ENCODE measurements at regions not wholly inside any gene's neighbourhood (a gene's known extent, or its start where the extent isn't known, plus 50 kb on each side); places are given as distances from the start of the nearest gene placed in this dataset.

DNA sequence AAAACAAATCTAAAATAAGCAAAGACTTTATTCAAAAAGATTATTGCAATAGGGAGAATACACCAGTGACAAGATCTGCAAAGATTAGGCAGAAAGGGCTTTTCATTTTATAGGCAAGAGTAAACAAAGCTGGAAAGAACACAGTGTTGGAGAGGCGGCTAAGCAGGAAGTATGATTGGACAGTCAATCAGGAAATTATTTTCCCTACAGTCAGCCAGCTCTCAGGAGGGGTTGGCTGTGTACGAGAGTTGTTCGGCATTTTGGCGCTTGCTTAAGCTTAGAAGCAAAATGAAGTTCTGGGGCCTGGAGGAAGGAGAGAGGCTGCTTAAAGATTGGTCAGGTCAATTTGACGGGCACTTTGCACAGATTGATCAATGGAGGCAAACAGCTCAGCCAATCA, 1030.5 kb downstream of the TLE4 start:
- H3K4me3 Mint-ChIP-seq = no peak overlapping the region
- H3K27ac Mint-ChIP-seq = no peak overlapping the region
- no peak for ATAC-seq
- H3K36me3 Mint-ChIP-seq = no peaks in the 10 kb centered on the region
- H3K9me3 Mint-ChIP-seq = peaks cover 11% of the 10 kb centered on the region
- no peak for DNase-seq (ENCODE audit: low spot score in 2 of 2)
- H3K4me1 Mint-ChIP-seq = no peaks in the 10 kb centered on the region

DNA sequence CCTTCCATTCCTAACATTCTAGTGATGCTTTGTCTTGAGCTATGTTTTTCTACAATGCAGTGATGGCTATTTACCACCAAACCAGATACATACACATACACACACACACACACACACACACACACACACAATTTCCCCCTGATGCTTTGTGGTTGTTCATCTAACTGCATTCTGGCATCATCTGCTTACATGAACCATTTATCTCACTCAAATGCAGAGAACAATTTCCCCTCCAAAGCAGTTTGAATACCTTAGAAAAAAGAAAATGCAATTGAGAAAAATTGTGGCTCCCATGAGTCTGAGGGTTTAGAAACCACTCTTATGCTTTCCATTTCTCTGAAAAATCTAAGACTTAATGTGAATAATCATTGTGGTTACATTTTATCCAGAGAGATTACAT, 1024.8 kb downstream of the TLE4 start:
- H3K9me3 Mint-ChIP-seq = peaks cover 12% of the 10 kb centered on the region
- ATAC-seq (no peak), DNase-seq (ENCODE audit: low spot score in 2 of 2) (no peak)
- H3K27ac Mint-ChIP-seq = no peak overlapping the region
- no peaks in the 10 kb centered on the region for H3K36me3 Mint-ChIP-seq
- H3K4me1 Mint-ChIP-seq = no peaks in the 10 kb centered on the region
- no peak overlapping the region for H3K4me3 Mint-ChIP-seq

DNA sequence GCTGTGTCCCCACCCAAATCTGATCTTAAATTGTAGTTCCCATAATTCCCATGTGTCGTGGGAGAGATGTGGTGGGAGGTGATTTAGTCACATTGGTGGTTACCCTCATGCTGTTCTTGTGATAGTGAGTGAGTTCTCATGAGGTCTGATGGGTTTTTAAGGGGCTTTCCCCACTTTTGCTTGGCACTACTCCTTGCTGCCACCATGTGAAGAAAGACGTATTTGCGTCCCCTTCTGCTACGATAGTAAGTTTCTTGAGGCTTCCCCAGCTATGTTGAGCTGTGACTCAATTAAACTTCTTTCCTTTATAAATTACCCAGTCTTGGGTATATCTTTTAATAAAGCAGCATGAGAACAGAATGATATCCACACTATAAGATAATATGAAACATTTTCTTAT, 1023.4 kb downstream of the TLE4 start:
- Mint-ChIP-seq H3K9me3 (peaks cover 15% of the 10 kb centered on the region), H3K4me1 (no peaks in the 10 kb centered on the region), H3K4me3 (no peak overlapping the region), H3K36me3 (no peaks in the 10 kb centered on the region), H3K27ac (no peak overlapping the region)
- no peak for DNase-seq (ENCODE audit: low spot score in 2 of 2)
- no peak for ATAC-seq

DNA sequence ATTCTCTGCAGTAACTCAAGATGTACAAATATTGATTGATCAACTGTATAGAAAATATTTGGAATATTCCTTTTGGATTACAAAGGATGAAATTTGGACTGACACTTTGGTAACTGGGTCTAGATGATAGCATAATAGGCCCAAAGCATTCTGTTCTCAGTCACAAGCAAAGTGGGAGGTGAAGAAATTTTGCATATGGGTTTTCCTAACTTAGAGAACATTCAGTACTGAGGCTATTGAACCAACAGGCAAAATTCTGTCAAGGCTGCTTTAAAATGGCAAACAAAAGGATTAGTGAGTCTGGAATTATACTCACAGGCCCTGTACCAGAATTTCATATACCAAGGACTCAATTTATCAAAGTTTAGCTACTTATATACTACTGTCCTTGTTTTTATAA, 1020.6 kb downstream of the TLE4 start:
- DNase-seq (ENCODE audit: low spot score in 2 of 2) (no peak), ATAC-seq (no peak)
- H3K27ac Mint-ChIP-seq = no peak overlapping the region
- H3K36me3 Mint-ChIP-seq = no peaks in the 10 kb centered on the region
- no peak overlapping the region for H3K4me3 Mint-ChIP-seq
- H3K9me3 Mint-ChIP-seq = peaks cover 8% of the 10 kb centered on the region
- H3K4me1 Mint-ChIP-seq = no peaks in the 10 kb centered on the region

DNA sequence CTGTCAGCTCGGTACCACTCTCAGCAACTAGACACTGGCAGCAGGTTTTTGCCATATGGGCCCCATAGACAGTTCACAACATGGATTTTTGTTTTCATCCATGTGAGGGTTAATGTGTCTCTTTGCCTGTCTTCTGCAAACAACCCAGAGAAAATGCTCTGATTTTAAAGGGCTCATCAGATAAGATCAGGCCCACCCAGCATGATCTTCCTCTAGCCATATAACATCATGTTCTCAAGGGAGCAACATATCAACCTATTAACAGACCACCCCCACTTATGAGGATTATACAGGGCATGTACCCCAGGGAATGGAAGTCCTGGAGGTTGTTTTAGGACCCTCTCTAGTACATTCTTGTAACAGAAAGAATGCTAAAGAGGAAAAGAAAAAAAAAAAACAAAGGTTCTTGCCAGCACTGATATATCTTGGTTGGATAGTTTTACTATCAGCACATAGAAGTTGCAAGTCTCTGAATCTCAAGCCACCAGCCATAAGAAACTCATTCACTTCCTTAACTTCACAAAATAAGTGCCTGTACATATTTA, 1015.1 kb downstream of the TLE4 start:
- H3K4me3 Mint-ChIP-seq = no peak overlapping the region
- ATAC-seq = no peak
- no peaks in the 10 kb centered on the region for H3K4me1 Mint-ChIP-seq
- peaks cover 7% of the 10 kb centered on the region for H3K9me3 Mint-ChIP-seq
- no peaks in the 10 kb centered on the region for H3K36me3 Mint-ChIP-seq
- DNase-seq (ENCODE audit: low spot score in 2 of 2) = no peak
- H3K27ac Mint-ChIP-seq = no peak overlapping the region

DNA sequence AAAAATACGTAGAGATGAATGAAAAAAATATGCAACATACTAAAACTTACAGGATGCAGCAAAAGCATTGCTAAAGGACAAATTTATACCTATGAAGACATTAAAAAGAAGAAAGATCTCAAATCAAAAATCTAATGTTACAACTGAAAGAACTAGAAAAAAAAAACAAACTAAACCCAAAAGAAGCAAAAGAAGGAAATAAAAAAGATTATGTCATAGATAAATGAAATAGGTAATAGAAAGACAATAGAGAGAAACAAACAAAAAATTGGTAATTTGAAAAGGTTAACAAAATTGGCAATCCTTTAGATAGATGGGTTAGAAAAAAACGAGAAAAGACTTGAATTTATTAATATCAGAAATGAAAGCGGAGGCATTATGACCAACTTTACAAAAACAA, 1000.2 kb downstream of the TLE4 start:
- Mint-ChIP-seq H3K27ac (no peak overlapping the region), H3K9me3 (peaks cover 31% of the 10 kb centered on the region), H3K4me1 (no peaks in the 10 kb centered on the region), H3K4me3 (no peak overlapping the region), H3K36me3 (no peaks in the 10 kb centered on the region)
- no peak for DNase-seq (ENCODE audit: low spot score in 2 of 2)
- ATAC-seq = no peak

DNA sequence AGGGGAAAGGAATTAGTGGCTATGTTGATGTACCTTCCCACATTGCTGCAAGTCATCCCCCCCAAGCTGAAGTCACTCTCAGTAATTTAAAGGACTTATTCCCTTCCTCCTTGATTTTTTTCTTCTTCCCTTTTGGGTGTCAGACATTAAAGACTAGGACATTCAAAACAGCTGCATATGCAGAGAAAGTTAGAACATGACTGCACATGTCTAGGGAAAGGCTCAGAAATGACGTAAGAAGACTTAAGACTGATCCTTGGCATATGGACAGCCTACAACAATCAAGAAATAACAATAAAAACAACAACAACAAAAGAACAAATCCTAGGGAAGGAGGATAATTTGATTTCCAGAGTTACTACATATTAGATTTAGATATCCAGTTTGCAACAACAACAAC, 997.5 kb downstream of the TLE4 start:
- DNase-seq (ENCODE audit: low spot score in 2 of 2) (no peak), ATAC-seq (no peak)
- H3K4me3 Mint-ChIP-seq = no peak overlapping the region
- no peak overlapping the region for H3K27ac Mint-ChIP-seq
- H3K4me1 Mint-ChIP-seq = no peaks in the 10 kb centered on the region
- peaks cover 26% of the 10 kb centered on the region for H3K9me3 Mint-ChIP-seq
- no peaks in the 10 kb centered on the region for H3K36me3 Mint-ChIP-seq

DNA sequence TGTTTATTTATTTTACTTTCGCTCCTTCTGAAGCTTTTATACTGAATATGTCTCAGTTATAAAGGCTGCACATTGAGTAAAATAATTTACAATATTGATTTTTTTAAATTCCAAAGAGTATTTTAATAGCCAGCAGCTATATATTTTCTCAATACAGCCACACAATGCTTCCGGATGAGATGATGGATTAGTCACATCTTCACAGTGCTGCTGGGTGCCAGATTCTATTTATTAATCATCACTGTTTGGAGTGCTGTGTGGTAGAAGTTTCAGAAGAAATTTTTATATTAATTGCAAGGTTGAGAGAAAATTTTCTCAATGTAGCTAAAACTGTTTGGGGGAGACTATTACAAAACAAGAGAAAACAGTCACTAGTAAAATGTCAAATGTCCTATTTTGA, 989.8 kb downstream of the TLE4 start:
- no peaks in the 10 kb centered on the region for H3K4me1 Mint-ChIP-seq
- DNase-seq (ENCODE audit: low spot score in 2 of 2) (no peak), ATAC-seq (no peak)
- peaks cover 19% of the 10 kb centered on the region for H3K9me3 Mint-ChIP-seq
- H3K36me3 Mint-ChIP-seq = no peaks in the 10 kb centered on the region
- H3K27ac Mint-ChIP-seq = no peak overlapping the region
- no peak overlapping the region for H3K4me3 Mint-ChIP-seq

DNA sequence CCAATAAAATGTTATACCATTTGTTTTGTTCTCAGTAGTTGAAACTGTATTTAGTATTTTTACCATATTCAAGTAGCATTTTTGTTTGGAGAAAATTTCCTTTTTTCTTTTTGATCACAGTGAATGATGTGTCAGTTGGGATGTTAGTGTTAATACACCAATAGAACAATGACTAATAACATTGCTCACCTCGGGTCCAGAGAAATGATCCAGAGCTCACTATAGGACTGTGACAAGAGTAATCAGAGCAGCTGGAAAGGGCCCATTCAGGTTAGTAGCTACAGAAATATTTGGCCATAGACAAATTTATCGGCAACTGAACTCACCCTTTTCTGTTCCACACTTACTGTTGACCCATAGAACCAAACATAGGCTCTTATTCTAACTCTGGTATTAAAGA, 989.2 kb downstream of the TLE4 start:
- H3K27ac Mint-ChIP-seq = no peak overlapping the region
- ATAC-seq = no peak
- peaks cover 20% of the 10 kb centered on the region for H3K9me3 Mint-ChIP-seq
- no peaks in the 10 kb centered on the region for H3K36me3 Mint-ChIP-seq
- no peak for DNase-seq (ENCODE audit: low spot score in 2 of 2)
- H3K4me3 Mint-ChIP-seq = no peak overlapping the region
- H3K4me1 Mint-ChIP-seq = no peaks in the 10 kb centered on the region

DNA sequence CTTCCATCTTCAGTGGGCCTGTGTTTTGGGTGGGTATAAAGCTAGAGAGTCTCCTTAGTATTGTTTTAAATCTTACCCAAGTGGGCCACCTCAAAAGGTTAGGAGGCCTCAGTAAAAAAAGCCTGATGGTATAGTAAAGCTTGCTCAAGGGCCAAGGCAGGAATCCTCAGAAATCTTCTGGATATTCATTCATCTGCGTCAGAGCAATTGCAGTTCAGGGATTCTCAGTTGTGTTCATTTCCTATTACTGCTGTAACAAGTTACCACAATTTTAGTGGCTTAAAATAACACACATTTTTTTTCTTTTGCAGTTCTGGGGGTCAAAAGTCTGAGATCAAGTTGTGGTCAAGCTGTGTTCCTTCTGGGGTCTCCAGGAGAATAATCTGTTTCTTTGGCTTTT, 985.5 kb downstream of the TLE4 start:
- Mint-ChIP-seq H3K4me3 (no peak overlapping the region), H3K4me1 (no peaks in the 10 kb centered on the region), H3K27ac (no peak overlapping the region), H3K9me3 (peaks cover 15% of the 10 kb centered on the region), H3K36me3 (no peaks in the 10 kb centered on the region)
- DNase-seq (ENCODE audit: low spot score in 2 of 2) (no peak), ATAC-seq (no peak)

DNA sequence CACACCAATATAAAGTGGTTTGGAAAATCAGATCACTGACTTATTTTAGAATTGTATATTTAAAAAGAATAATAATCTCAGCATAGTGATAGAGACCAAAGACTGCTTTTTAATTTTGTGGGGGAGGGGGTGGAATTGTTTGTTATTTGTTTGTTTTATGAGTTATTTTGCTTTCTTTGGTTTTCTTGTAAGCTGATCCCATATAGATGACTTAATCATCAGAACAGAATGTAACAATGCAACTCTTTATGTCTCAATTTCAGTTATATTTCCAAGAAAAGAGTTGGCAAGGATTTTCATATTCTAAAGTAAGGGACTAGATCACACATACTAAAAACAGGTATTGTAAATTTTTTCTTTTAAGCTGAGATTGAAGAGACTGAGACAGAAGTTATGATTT, 984.9 kb downstream of the TLE4 start:
- no peak overlapping the region for H3K4me3 Mint-ChIP-seq
- H3K4me1 Mint-ChIP-seq = no peaks in the 10 kb centered on the region
- peaks cover 15% of the 10 kb centered on the region for H3K9me3 Mint-ChIP-seq
- H3K27ac Mint-ChIP-seq = no peak overlapping the region
- no peak for DNase-seq (ENCODE audit: low spot score in 2 of 2)
- no peak for ATAC-seq
- no peaks in the 10 kb centered on the region for H3K36me3 Mint-ChIP-seq

DNA sequence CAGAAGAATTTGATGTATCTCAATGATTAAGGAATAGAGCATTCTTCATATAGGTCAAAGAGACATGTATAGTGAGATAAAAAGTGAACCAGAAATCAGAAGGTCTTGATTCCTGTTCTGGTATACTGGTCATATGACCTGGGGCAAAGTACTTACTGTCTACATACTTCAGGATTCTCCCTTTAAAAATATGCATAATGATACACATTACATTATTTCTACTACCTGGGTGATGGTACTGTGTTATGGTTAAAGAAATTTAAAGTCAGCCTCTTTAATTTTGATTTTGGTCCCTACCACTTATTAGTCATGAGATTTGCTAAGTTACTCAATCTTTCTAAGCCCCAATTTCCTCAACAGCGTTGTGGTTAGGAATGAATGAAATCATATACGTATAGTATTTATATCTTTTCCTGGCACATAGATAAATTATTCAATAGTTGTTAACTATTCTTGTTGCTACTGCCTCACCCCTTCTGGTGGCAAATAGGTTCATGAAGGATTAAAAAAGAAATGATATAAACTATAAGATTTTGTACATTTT, 984.1 kb downstream of the TLE4 start:
- DNase-seq (ENCODE audit: low spot score in 2 of 2) (no peak), ATAC-seq (no peak)
- Mint-ChIP-seq H3K9me3 (peaks cover 15% of the 10 kb centered on the region), H3K4me3 (no peak overlapping the region), H3K4me1 (no peaks in the 10 kb centered on the region), H3K36me3 (no peaks in the 10 kb centered on the region), H3K27ac (no peak overlapping the region)

DNA sequence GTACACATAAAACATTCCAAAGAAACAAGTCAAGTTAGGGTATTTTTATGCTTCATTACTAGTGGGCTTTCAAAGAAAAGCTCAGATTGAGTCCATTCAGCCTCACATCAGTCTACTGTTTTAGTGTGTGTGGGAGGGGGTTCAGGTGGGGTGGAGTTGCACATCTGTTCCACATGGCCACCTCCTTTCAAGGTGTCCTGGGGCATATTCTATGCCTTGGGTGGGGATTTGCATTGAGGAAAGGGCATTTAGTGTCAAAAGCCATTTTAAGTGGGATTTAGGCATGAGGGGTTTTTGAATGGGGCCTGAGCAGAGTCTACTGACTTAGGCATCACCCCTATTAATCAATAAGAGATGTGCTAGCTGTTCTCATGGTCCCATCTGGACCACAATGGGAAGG, 983.1 kb downstream of the TLE4 start:
- H3K36me3 Mint-ChIP-seq = no peaks in the 10 kb centered on the region
- no peaks in the 10 kb centered on the region for H3K4me1 Mint-ChIP-seq
- H3K4me3 Mint-ChIP-seq = no peak overlapping the region
- H3K27ac Mint-ChIP-seq = no peak overlapping the region
- peaks cover 15% of the 10 kb centered on the region for H3K9me3 Mint-ChIP-seq
- ATAC-seq (no peak), DNase-seq (ENCODE audit: low spot score in 2 of 2) (no peak)

DNA sequence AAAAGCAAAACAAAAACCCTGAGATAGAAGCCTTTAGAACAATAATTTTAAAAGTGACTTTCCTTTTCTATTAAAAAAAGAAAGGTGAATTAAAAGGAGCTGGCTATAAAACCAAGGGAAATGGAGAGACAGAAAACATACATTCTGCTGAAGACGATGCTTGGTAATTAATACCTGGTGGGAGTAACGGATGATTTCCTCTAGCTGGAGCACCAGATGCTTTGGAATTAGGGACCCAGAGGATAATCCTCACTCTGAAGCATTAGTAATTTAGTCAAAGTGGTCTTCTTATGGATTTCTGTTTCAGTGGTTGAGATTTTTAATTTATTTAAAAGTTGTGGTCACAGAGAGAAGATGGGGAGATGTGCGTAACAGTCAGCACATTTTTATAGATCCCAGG, 982.5 kb downstream of the TLE4 start:
- no peaks in the 10 kb centered on the region for H3K36me3 Mint-ChIP-seq
- ATAC-seq (no peak), DNase-seq (ENCODE audit: low spot score in 2 of 2) (no peak)
- no peak overlapping the region for H3K4me3 Mint-ChIP-seq
- H3K9me3 Mint-ChIP-seq = peaks cover 15% of the 10 kb centered on the region
- no peaks in the 10 kb centered on the region for H3K4me1 Mint-ChIP-seq
- H3K27ac Mint-ChIP-seq = no peak overlapping the region

DNA sequence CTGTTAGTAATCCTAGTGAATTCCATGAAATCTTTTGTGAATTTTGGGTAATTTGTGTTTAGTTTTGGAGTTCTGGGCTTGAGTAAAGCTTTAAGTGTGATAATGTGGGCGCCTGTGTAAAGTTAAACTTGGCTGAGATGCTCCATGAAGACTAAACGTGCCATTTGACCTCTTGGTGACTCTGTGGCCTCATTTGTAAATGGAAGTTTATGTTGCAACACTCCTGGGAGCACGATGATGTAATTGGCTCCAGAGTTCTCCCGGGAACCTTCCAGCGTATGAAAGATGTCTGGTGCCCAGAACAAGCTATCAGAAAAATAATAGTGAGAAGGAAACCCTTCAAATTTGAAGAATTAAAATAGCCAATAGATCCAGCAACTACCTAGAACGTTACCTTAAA, 981.2 kb downstream of the TLE4 start:
- ATAC-seq (no peak), DNase-seq (ENCODE audit: low spot score in 2 of 2) (no peak)
- Mint-ChIP-seq H3K4me3 (no peak overlapping the region), H3K36me3 (no peaks in the 10 kb centered on the region), H3K27ac (no peak overlapping the region), H3K4me1 (no peaks in the 10 kb centered on the region), H3K9me3 (peaks cover 15% of the 10 kb centered on the region)

DNA sequence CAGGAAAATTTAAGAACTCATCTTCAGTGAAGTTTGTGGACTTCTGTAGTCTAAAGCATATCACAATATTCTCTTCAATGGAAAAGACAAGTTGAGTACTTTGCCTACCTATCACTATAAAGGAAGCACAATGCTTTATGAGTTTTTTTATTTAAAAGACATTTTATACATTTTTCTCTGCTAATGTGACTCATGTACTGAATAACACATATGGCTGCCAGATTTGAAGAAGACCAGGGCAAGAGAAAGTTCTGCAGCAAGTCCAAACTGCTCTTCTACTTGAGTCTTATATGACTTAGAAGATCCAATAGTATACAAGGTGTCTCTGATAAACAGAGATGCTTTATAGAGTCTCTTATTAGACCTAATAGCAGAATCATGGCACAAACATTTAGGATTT, 978.4 kb downstream of the TLE4 start:
- Mint-ChIP-seq H3K4me3 (no peak overlapping the region), H3K27ac (no peak overlapping the region), H3K9me3 (peaks cover 8% of the 10 kb centered on the region), H3K36me3 (no peaks in the 10 kb centered on the region), H3K4me1 (no peaks in the 10 kb centered on the region)
- DNase-seq (ENCODE audit: low spot score in 2 of 2) = no peak
- ATAC-seq = no peak

DNA sequence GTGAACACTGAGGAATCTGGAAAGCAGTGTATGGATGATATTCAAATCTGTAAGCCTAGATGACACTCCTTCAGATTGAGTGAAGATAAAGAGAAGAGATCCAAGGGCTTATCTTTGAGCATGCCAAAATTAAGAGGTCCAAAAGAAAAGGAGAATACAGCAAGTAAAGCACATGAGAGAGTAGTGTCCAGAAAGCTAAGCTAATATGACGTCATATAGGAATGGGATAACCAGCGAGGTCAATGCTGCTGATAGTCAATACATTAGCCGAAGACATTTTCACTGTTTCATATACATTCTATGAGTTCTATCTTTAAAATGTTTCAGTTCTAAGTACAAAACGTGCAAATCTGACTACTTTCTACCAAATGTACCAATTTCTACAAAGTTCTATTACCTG, 975.8 kb downstream of the TLE4 start:
- Mint-ChIP-seq H3K4me1 (no peaks in the 10 kb centered on the region), H3K9me3 (peaks cover 5% of the 10 kb centered on the region), H3K4me3 (no peak overlapping the region), H3K36me3 (no peaks in the 10 kb centered on the region), H3K27ac (no peak overlapping the region)
- DNase-seq (ENCODE audit: low spot score in 2 of 2) = no peak
- no peak for ATAC-seq

All from stimulated activated effector memory CD8-positive, alpha-beta T cell treated with anti-CD3 and anti-CD28 coated beads, Interleukin-12 subunit alpha, Interleukin-12 subunit beta, amount 100 ng/mL, for 72 hours (primary cell).